Trophoblast cell (in vitro differentiated cells and primary cell): ENCODE measurements at regions not wholly inside any gene's neighbourhood (a gene's known extent, or its start where the extent isn't known, plus 50 kb on each side); places are given as distances from the start of the nearest gene placed in this dataset.
A peak's percentile ranks its signal among the peaks of the same experiment; 100 is the strongest.

Source experiments
- DNase-seq, 2 donors: peaks; one replicate each; pipeline ENCODE4 v3.0.0-alpha.2; 2016
- H2AFZ ChIP-seq: 2 replicates; pipeline ENCODE4 v1.6.1; 2013; ENCODE audit warnings: low read length, moderate library complexity, mild to moderate bottlenecking; ENCODE audit not compliant: insufficient read depth, poor library complexity
- H2AK5ac ChIP-seq: 2 replicates; pipeline ENCODE4 v1.6.1; 2013; ENCODE audit warnings: mild to moderate bottlenecking, low read length
- H2BK120ac ChIP-seq: 2 replicates; pipeline ENCODE4 v1.6.1; 2013; ENCODE audit warnings: low read length, mild to moderate bottlenecking, moderate library complexity; ENCODE audit not compliant: insufficient read depth, poor library complexity
- H2BK12ac ChIP-seq: 2 replicates; pipeline ENCODE4 v1.6.1; 2013; ENCODE audit warnings: mild to moderate bottlenecking, low read length, moderate library complexity
- H2BK5ac ChIP-seq: 2 replicates; pipeline ENCODE4 v1.6.1; 2013; ENCODE audit warnings: low read length, low read depth, moderate library complexity, mild to moderate bottlenecking; ENCODE audit not compliant: poor library complexity
- H3K14ac ChIP-seq: 2 replicates; pipeline ENCODE4 v1.6.1; 2013; ENCODE audit warnings: mild to moderate bottlenecking, low read length
- H3K18ac ChIP-seq: 2 replicates; pipeline ENCODE4 v1.6.1; 2013; ENCODE audit warnings: mild to moderate bottlenecking, low read length
- H3K23ac ChIP-seq: 2 replicates; pipeline ENCODE4 v1.6.1; 2013; ENCODE audit warnings: low read length
- H3K27ac ChIP-seq: 2 replicates; pipeline ENCODE4 v1.5.1; 2013; ENCODE audit warnings: low read depth, mild to moderate bottlenecking, inconsistent platforms, low read length, moderate library complexity
- H3K27me3 ChIP-seq: 2 replicates; pipeline ENCODE4 v1.6.1; 2013; ENCODE audit warnings: inconsistent platforms, mild to moderate bottlenecking, low read length, moderate library complexity; ENCODE audit not compliant: insufficient read depth
- H3K36me3 ChIP-seq, 2 experiments: 1 replicate in 1 of 2; 2 replicates in 1 of 2; pipeline ENCODE4 v1.6.1; 2013; ENCODE audit warnings: low read length in 2 of 2, mild to moderate bottlenecking in 2 of 2, moderate library complexity in 1 of 2; ENCODE audit not compliant: insufficient read depth in 2 of 2, control insufficient read depth in 1 of 2
- H3K4ac ChIP-seq: 2 replicates; pipeline ENCODE4 v1.6.1; 2013; ENCODE audit warnings: low read depth, mild to moderate bottlenecking, low read length, moderate library complexity
- H3K4me1 ChIP-seq, 2 experiments: 1 replicate in 1 of 2; 2 replicates in 1 of 2; pipeline ENCODE4 v1.6.1; 2013; ENCODE audit warnings: low read length in 2 of 2, mild to moderate bottlenecking in 2 of 2, moderate library complexity in 1 of 2; ENCODE audit not compliant: insufficient read depth in 2 of 2, control insufficient read depth in 1 of 2
- H3K4me2 ChIP-seq: 2 replicates; pipeline ENCODE4 v1.6.1; 2013; ENCODE audit warnings: inconsistent platforms, mild to moderate bottlenecking, low read length, moderate library complexity
- H3K4me3 ChIP-seq: 2 replicates; pipeline ENCODE4 v1.5.1; 2013; ENCODE audit warnings: mild to moderate bottlenecking, low read depth, low read length, inconsistent platforms
- H3K79me1 ChIP-seq: one replicate; pipeline ENCODE4 v1.6.1; 2013; ENCODE audit warnings: low read length
- H3K79me2 ChIP-seq: 2 replicates; pipeline ENCODE4 v1.6.1; 2013; ENCODE audit warnings: low read length, mild to moderate bottlenecking; ENCODE audit not compliant: control insufficient read depth, insufficient read depth, poor library complexity
- H3K9ac ChIP-seq: 2 replicates; pipeline ENCODE4 v1.6.1; 2013; ENCODE audit warnings: mild to moderate bottlenecking, low read length
- H3K9me3 ChIP-seq: 2 replicates; pipeline ENCODE4 v1.6.1; 2013; ENCODE audit warnings: low read depth, mild to moderate bottlenecking, control low read depth, inconsistent platforms, low read length; ENCODE audit not compliant: insufficient read depth
- H4K12ac ChIP-seq: 2 replicates; pipeline ENCODE4 v1.6.1; 2013; ENCODE audit warnings: low read depth, mild to moderate bottlenecking, low read length, moderate library complexity
- H4K8ac ChIP-seq: 2 replicates; pipeline ENCODE4 v1.6.1; 2013; ENCODE audit warnings: low read depth, mild to moderate bottlenecking, low read length, moderate library complexity
- H4K91ac ChIP-seq: one replicate; pipeline ENCODE4 v1.6.1; 2013; ENCODE audit warnings: low read depth, mild to moderate bottlenecking, low read length, moderate library complexity
- WGBS: extraction: QIAGEN DNeasy Blood & Tissue Kit; methylation state at CpG from one replicate; pipeline ENCODE4 v1.1.7; 2013; ENCODE audit warnings: missing lambda C conversion rate; ENCODE audit not compliant: insufficient read length, insufficient coverage; ENCODE audit errors: extremely low coverage; 5-methylcytosine and 5-hydroxymethylcytosine counted together

DNA sequence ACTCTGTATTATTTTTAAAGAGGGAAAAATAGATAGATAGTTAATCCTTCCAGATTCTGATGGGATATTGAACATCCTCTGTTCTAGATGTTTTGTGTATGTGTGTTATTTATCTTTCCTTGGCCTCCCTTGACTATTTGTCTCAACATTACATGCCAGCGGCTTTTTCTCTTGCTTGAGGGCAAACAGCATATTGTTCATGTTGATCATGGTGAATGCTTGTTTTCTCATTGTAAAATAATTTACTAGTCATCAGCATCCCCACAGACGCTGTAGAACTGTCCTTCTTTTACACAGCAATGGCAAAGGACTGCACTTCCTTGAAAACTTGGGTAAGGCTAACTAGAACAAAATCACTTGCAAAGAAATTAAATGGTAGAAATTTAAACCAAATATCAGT lies 1376.4 kb upstream of the GOT2 start:
- Histone ChIP-seq H3K36me3 (no peaks in the 10 kb centered on the region), H3K23ac (no peak overlapping the region), H2BK120ac (no peak overlapping the region), H4K91ac (no peak overlapping the region), H2BK5ac (no peak overlapping the region), H3K27ac (no peak overlapping the region), H2AFZ (no peak overlapping the region), H2BK12ac (no peak overlapping the region), H4K8ac (no peak overlapping the region), H3K79me1 (no peaks in the 10 kb centered on the region), H3K14ac (no peak overlapping the region), H3K4me2 (no peak overlapping the region), H3K18ac (no peak overlapping the region), H3K4me3 (no peak overlapping the region), H3K4ac (no peak overlapping the region), H3K79me2 (no peaks in the 10 kb centered on the region), H2AK5ac (no peak overlapping the region), H3K9me3 (no peaks in the 10 kb centered on the region), H3K4me1 (no peaks in the 10 kb centered on the region), H3K27me3 (no peaks in the 10 kb centered on the region), H3K9ac (no peak overlapping the region), H4K12ac (no peak overlapping the region)
- peak in 1 of 2 donors; percentile 15 for DNase-seq
- WGBS = no CpG with 5 or more reads among the region's 2 CpGs

GRCh38 chr16:60107871-60108270 lies 1373.8 kb upstream of the GOT2 start:
- Histone ChIP-seq H3K4me2 (no peak overlapping the region), H3K27ac (no peak overlapping the region), H2AFZ (no peak overlapping the region), H4K12ac (no peak overlapping the region), H2AK5ac (no peak overlapping the region), H4K91ac (no peak overlapping the region), H3K9ac (no peak overlapping the region), H3K79me2 (no peaks in the 10 kb centered on the region), H4K8ac (no peak overlapping the region), H2BK12ac (no peak overlapping the region), H3K27me3 (no peaks in the 10 kb centered on the region), H3K4me1 (no peaks in the 10 kb centered on the region), H2BK120ac (no peak overlapping the region), H2BK5ac (no peak overlapping the region), H3K14ac (no peak overlapping the region), H3K4me3 (no peak overlapping the region), H3K18ac (no peak overlapping the region), H3K4ac (no peak overlapping the region), H3K9me3 (no peaks in the 10 kb centered on the region), H3K23ac (no peak overlapping the region), H3K36me3 (no peaks in the 10 kb centered on the region), H3K79me1 (no peaks in the 10 kb centered on the region)
- no CpG with 5 or more reads among the region's 4 CpGs for WGBS
- no peak for DNase-seq

- Histone ChIP-seq H2AK5ac (no peak overlapping the region), H3K14ac (no peak overlapping the region), H3K4ac (no peak overlapping the region), H3K36me3 (no peaks in the 10 kb centered on the region), H3K9ac (no peak overlapping the region), H3K27me3 (no peaks in the 10 kb centered on the region), H3K9me3 (no peaks in the 10 kb centered on the region), H3K27ac (no peak overlapping the region), H3K4me2 (no peak overlapping the region), H3K23ac (no peak overlapping the region), H4K12ac (no peak overlapping the region), H3K4me1 (no peaks in the 10 kb centered on the region), H2BK5ac (no peak overlapping the region), H3K79me1 (no peaks in the 10 kb centered on the region), H2BK12ac (no peak overlapping the region), H2AFZ (no peak overlapping the region), H4K8ac (no peak overlapping the region), H3K18ac (no peak overlapping the region), H3K79me2 (no peaks in the 10 kb centered on the region), H4K91ac (no peak overlapping the region), H2BK120ac (no peak overlapping the region), H3K4me3 (no peak overlapping the region)
- WGBS = no CpG with 5 or more reads among the region's 3 CpGs
- no peak for DNase-seq
These were observed 1373.3 kb upstream of the GOT2 start for GRCh38 chr16:60107437-60107836.

DNA sequence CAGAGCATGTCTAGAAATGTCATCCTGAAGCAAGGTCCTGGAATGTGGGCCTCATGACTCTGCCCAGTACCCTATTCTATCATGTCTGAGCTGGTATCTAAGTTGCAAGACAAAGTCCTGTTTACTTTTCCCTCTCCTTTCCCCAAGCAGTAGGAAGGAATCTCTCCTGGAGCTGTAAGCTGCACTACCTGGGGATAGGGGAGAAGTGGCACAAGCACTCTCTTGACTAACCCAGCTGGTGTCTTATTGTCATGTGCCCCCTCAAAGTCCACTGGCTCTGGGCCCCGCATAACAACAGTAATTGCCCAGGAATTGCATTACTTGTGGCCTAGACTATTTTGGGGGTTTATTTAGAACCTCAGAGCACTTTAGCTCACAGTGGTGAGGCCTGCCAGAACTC lies 1366.3 kb upstream of the GOT2 start:
- no CpG with 5 or more reads among the region's 1 CpG for whole genome bisulfite sequencing
- no peaks in the 10 kb centered on the region for H3K79me1 ChIP-seq
- H3K36me3 ChIP-seq = no peaks in the 10 kb centered on the region
- no peak for DNase-seq
- no peak overlapping the region for H3K27ac ChIP-seq
- H2BK12ac ChIP-seq = no peak overlapping the region
- no peak overlapping the region for H3K18ac ChIP-seq
- H3K4ac ChIP-seq = no peak overlapping the region
- no peak overlapping the region for H3K14ac ChIP-seq
- H4K12ac ChIP-seq = no peak overlapping the region
- no peak overlapping the region for H2AFZ ChIP-seq
- H3K4me3 ChIP-seq = no peak overlapping the region
- no peak overlapping the region for H3K23ac ChIP-seq
- H2BK120ac ChIP-seq = no peak overlapping the region
- H2AK5ac ChIP-seq = no peak overlapping the region
- no peak overlapping the region for H3K9ac ChIP-seq
- no peak overlapping the region for H3K4me2 ChIP-seq
- no peak overlapping the region for H4K8ac ChIP-seq
- no peak overlapping the region for H4K91ac ChIP-seq
- H3K27me3 ChIP-seq = no peaks in the 10 kb centered on the region
- no peaks in the 10 kb centered on the region for H3K9me3 ChIP-seq
- no peak overlapping the region for H2BK5ac ChIP-seq
- H3K4me1 ChIP-seq = no peaks in the 10 kb centered on the region
- H3K79me2 ChIP-seq = no peaks in the 10 kb centered on the region
